H1 (cell line): ENCODE measurements at regions not wholly inside any gene's neighbourhood (a gene's known extent, or its start where the extent isn't known, plus 50 kb on each side); places are given as distances from the start of the nearest gene placed in this dataset.

Source experiments
- TF ChIP-seq, protein P1 (sequence below): IDR thresholded peaks from 2 replicates; pipeline ENCODE4 v1.6.1; 2012; ENCODE audit warnings: inconsistent platforms

DNA sequence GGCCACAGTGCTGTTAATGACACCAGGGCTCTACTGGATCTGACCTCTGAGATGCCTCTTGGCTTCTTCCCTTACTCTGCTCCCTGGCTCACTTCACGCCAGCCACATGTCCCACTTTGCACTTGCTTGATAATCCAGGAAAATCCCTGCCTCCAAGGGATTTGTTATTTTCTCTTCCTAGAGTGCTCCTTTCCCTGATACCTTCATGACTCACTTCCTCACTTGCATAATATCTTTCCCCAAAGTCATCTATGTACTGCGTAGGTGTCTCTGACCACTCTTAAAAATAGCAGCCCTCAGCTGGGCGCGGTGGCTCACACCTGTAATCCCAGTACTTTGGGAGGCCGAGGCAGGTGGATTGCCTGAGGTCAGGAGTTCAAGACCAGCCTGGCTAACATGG lies 572.3 kb downstream of the PLCL1 start (continued):
- TF ChIP-seq, protein P1, sequence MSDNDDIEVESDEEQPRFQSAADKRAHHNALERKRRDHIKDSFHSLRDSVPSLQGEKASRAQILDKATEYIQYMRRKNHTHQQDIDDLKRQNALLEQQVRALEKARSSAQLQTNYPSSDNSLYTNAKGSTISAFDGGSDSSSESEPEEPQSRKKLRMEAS = no peak
